Activated T-helper 1 cell treated with anti-CD3 and anti-CD28 coated beads, Interleukin-12 subunit alpha, Interleukin-12 subunit beta, Interleukin-2, Interleukin-4 antibody, amounts not matched to agents 30 ng/mL and 10 ng/mL and 1 ng/mL, durations not matched to agents 14 hours and 24 hours and 36 hours (primary cell): ENCODE measurements at regions not wholly inside any gene's neighbourhood (a gene's known extent, or its start where the extent isn't known, plus 50 kb on each side); places are given as distances from the start of the nearest gene placed in this dataset.

ENCODE experiments used
- DNase-seq: peaks from one replicate; pipeline ENCODE4 v3.0.0; 2021; ENCODE audit warnings: low spot score
- H3K27ac Mint-ChIP-seq: one replicate; pipeline ENCODE4 v1.8.0; 2021; ENCODE audit warnings: mild to moderate bottlenecking, mixed read lengths
- H3K27me3 Mint-ChIP-seq: one replicate; pipeline ENCODE4 v1.8.0; 2022; ENCODE audit warnings: mild to moderate bottlenecking, moderate library complexity, mixed read lengths; ENCODE audit not compliant: insufficient read depth
- H3K36me3 Mint-ChIP-seq: one replicate; pipeline ENCODE4 v1.8.0; 2021; ENCODE audit warnings: low read depth, mixed read lengths
- H3K4me1 Mint-ChIP-seq: one replicate; pipeline ENCODE4 v1.8.0; 2021; ENCODE audit warnings: low read depth, mixed read lengths
- H3K4me3 Mint-ChIP-seq: one replicate; pipeline ENCODE4 v1.8.0; 2021; ENCODE audit warnings: mild to moderate bottlenecking, moderate library complexity, mixed read lengths
- H3K9me3 Mint-ChIP-seq: one replicate; pipeline ENCODE4 v1.8.0; 2021; ENCODE audit warnings: mixed read lengths
- intact Hi-C: fragments of 100-400 bp; cut with micrococcal nuclease; formaldehyde crosslinking; loops from one replicate; pipeline ENCODE4 v1.15.1; 2024

DNA sequence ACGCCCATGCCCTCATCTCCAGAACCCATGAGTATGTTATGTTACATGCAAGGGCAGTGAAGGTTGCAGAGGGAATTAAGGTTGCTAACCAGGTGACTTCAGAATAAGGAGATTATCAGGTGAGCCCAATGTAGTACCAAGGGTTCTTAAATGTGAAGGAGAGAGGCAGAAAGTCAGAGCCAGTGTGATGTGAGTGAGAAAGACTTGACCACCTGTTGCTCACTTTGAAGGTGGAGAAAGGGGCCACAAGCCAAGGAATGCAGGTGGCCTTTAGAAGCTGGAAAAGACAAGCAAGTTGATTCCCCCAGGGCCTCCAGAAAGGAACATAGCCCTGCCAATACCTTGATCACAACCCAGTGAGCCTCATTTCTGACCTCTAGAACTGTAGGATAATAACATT, 84.7 kb upstream of the CLDN14 start:
- intact Hi-C loops = no loop called here
- H3K27ac Mint-ChIP-seq = no peak overlapping the region
- no peaks in the 10 kb centered on the region for H3K9me3 Mint-ChIP-seq
- no peak for DNase-seq
- H3K27me3 Mint-ChIP-seq = peaks cover 3% of the 10 kb centered on the region
- no peak overlapping the region for H3K4me3 Mint-ChIP-seq
- H3K36me3 Mint-ChIP-seq = no peaks in the 10 kb centered on the region
- no peaks in the 10 kb centered on the region for H3K4me1 Mint-ChIP-seq

DNA sequence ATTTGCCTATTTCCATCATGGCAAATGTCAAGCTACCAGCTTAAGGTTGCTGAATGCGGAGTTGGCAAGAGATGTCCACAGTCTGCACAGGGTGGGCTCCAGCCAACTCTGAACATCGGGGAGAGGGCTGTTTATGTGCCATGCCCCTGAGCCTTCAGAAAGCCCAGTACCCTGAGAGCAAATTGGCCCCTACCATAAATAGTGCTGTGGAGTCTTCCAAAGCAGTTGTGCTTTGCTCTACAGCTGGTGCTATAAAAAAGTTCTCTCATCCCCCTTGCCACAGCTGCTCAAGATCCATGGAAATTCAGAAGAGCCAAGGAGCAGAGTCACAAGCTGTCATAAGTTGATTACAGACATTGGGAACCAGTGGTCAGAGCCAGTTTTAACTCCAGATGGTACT, 85.6 kb upstream of the CLDN14 start:
- no peaks in the 10 kb centered on the region for H3K36me3 Mint-ChIP-seq
- H3K9me3 Mint-ChIP-seq = no peaks in the 10 kb centered on the region
- intact Hi-C loops = no loop called here
- H3K27ac Mint-ChIP-seq = no peak overlapping the region
- H3K4me3 Mint-ChIP-seq = no peak overlapping the region
- no peaks in the 10 kb centered on the region for H3K4me1 Mint-ChIP-seq
- DNase-seq = no peak
- H3K27me3 Mint-ChIP-seq = peaks cover 7% of the 10 kb centered on the region

DNA sequence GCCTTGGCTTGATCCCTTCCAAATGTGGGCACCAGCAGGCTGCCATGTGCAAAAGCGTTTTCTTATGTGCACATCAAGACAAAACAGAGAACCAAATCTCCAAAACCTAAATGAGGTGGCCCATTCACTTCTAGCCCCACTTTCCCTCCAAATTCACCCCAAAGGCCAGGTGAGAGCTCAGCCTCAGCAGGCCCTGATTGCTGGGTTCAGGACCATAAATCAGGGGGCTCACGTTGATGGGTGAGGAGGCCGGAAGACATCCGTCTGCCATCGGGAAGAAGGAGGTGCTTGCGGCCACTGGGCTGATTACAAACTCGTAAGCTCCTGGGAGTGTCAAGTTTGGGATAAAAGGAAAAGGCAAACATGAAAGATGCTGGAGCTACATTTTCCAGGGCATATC, 86.7 kb upstream of the CLDN14 start:
- H3K27ac Mint-ChIP-seq = no peak overlapping the region

DNA sequence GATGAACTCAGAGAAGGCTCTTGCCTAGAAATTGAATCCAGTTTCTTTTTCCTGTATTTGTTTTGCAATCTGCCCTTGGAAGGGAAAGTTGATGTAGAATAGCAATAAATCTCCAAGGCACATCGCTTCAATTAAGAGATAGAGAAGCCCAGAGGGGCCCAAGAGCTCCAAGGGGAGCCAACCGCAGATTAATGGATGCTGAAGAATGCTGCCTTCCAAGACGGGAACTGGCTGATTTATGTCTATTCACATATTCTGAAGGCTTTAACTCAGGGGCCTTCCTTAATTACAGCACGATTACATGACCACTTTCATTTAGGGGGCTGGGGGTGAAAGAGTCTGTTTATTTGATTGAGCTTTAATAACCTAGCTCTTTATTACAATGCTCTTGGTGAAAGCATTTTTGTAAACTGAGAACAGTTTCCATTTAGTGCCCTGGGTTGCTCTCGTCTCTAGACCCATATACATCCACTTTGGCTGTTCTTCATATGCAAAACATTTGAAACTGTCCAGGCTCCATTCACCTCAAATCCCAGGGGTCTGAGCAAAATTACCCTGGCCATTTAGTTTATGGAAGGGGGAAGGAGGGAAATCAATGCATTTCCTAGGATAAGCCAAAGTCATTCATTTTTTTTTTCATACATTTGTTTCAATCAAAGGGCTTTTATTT, 87.4 kb upstream of the CLDN14 start:
- Mint-ChIP-seq H3K4me1 (no peaks in the 10 kb centered on the region), H3K36me3 (no peaks in the 10 kb centered on the region), H3K27ac (no peak overlapping the region), H3K4me3 (no peak overlapping the region), H3K9me3 (no peaks in the 10 kb centered on the region), H3K27me3 (peaks cover 4% of the 10 kb centered on the region)
- no peak for DNase-seq
- intact Hi-C loops = no loop called here

More for the DNA sequence above, 86.7 kb upstream of the CLDN14 start:
- Mint-ChIP-seq H3K36me3 (no peaks in the 10 kb centered on the region), H3K4me3 (no peak overlapping the region), H3K9me3 (no peaks in the 10 kb centered on the region), H3K4me1 (no peaks in the 10 kb centered on the region), H3K27me3 (peaks cover 5% of the 10 kb centered on the region)
- no peak for DNase-seq
- intact Hi-C loops = no loop called here

DNA sequence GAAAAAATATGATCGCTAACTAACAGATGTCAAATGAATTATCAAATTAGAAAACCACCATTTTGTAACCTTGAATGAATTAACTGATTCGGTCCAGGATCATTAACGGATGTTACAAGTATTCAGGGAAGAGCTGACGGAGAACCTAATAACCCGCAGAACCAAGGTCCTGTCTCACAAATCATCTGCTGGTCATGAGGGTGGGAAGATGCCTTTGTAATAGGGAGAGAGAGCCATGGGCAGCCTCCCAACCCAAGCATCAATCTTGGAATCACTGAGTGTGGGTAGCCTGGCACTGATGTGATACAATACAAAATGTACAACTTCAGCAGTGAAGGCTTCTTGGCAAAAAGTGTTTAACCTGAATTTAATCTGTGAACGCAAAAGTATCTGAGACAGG, 89.6 kb upstream of the CLDN14 start:
- H3K4me1 Mint-ChIP-seq = no peaks in the 10 kb centered on the region
- intact Hi-C loops = no loop called here
- DNase-seq = no peak
- no peak overlapping the region for H3K27ac Mint-ChIP-seq
- H3K9me3 Mint-ChIP-seq = no peaks in the 10 kb centered on the region
- H3K27me3 Mint-ChIP-seq = peaks cover 4% of the 10 kb centered on the region
- no peak overlapping the region for H3K4me3 Mint-ChIP-seq
- no peaks in the 10 kb centered on the region for H3K36me3 Mint-ChIP-seq

DNA sequence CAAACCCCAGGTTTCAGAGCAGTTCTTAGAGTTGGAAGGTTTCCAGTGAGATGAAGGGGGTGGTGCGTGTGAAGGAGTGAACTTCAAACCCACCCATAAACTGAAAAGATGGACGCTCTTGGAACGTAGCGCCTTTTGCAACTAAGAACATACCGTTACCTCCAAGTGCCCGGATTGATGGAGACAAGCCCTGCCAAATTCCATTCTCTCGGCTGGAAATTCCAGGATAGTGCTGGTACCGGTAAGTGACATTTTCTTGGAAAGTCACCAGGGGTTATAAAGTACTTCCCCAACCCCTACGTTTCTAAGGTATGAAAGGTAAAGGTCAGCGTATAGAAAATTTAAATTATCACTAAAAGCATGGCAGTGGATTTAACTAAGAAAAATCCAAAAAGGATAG, 91.6 kb upstream of the CLDN14 start:
- no peak for DNase-seq
- H3K4me3 Mint-ChIP-seq = no peak overlapping the region
- intact Hi-C loops = no loop called here
- no peak overlapping the region for H3K27ac Mint-ChIP-seq
- no peaks in the 10 kb centered on the region for H3K4me1 Mint-ChIP-seq
- no peaks in the 10 kb centered on the region for H3K36me3 Mint-ChIP-seq
- H3K27me3 Mint-ChIP-seq = peaks cover 12% of the 10 kb centered on the region
- no peaks in the 10 kb centered on the region for H3K9me3 Mint-ChIP-seq

DNA sequence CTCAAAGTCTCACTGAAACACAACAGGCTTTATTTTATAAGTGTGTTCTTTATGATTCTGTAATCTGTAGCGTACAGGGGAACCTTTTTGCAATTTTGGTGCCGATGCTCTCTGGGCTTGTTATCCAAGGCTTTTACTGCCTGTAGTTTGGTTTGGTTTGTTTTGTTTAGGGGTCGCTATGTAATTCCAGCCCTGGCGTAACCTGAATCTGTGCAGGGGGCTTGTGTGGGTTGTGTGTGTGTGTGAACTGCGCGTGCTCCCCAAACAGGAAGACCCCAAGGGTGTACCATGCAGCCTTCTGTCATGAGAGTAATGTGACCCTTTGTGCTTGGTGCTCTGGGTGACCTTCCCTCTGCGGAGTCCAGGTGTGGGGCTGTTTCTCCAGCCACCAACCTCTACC, 92.1 kb upstream of the CLDN14 start:
- Mint-ChIP-seq H3K27me3 (peaks cover 12% of the 10 kb centered on the region), H3K27ac (no peak overlapping the region), H3K36me3 (no peaks in the 10 kb centered on the region), H3K9me3 (no peaks in the 10 kb centered on the region), H3K4me1 (peaks cover under 1% of the 10 kb centered on the region), H3K4me3 (no peak overlapping the region)
- intact Hi-C loops = no loop called here
- DNase-seq = no peak

DNA sequence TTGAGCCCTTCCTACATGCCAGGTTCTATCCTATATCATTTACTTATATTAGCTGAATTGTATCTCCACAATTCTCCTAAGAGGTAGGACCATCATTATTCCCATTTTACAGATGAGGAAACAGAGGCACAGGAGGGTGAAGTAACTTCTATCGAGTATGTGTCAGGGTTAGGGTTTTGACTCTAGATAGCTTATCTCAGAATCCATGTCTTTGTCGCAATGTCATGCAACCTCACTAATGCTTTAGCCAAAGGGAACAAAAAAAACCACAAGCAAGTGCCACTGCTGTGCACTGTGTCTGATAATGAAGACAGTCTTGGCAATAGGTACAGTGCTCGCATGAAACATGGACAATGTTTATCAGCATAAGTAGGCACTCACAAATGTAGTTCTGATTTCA, 95.4 kb upstream of the CLDN14 start:
- DNase-seq = no peak
- Mint-ChIP-seq H3K4me3 (no peak overlapping the region), H3K36me3 (no peaks in the 10 kb centered on the region), H3K9me3 (no peaks in the 10 kb centered on the region), H3K4me1 (peaks cover 7% of the 10 kb centered on the region), H3K27ac (no peak overlapping the region), H3K27me3 (peaks cover 9% of the 10 kb centered on the region)
- intact Hi-C loops = no loop called here

DNA sequence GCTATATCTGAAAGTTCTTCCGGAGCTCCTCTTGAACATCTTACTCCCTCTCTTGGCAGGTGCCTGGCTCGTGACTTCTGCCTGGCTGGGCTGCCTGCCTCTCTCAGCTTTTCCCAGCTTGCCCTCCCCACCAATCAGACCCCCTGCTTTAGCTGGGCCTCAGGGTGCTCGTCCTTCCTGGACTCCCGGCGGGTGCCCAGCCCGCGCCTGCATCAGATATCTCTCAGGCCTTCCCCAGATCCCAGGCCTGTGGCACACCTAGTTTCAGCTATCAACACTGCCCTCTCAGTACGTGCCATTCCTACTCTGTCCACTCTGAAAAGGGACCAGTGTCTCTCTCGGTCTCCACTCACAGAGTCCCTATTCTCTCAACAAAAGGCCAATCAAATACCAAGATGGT, 96.5 kb upstream of the CLDN14 start:
- no peaks in the 10 kb centered on the region for H3K36me3 Mint-ChIP-seq
- no peak overlapping the region for H3K4me3 Mint-ChIP-seq
- no peak overlapping the region for H3K27ac Mint-ChIP-seq
- no peak for DNase-seq
- H3K27me3 Mint-ChIP-seq = peaks cover 8% of the 10 kb centered on the region
- H3K9me3 Mint-ChIP-seq = no peaks in the 10 kb centered on the region
- peaks cover 7% of the 10 kb centered on the region for H3K4me1 Mint-ChIP-seq
- intact Hi-C loops = no loop called here

DNA sequence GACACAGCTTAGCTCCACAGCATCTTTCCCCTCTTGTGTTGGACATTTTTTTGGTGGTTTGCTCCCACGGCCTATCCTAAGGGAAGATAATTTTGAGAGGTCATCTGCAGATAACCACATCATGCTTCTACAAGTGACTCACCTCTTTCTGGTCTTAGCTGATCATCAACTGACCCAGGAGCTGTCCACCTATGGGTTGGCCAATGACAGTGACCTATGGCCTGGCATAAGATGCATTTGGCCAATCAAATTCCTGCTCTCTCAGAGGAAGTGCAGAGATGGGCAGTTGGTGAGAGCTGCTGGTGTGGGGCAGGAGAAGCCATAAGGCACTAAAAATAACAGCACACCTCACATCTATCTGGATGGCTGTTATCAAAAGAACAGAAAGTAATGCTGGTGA, 100.0 kb upstream of the CLDN14 start:
- DNase-seq = no peak
- intact Hi-C loops = no loop called here
- Mint-ChIP-seq H3K27ac (no peak overlapping the region), H3K27me3 (peaks cover 5% of the 10 kb centered on the region), H3K4me1 (peaks cover 7% of the 10 kb centered on the region), H3K36me3 (no peaks in the 10 kb centered on the region), H3K4me3 (no peak overlapping the region), H3K9me3 (no peaks in the 10 kb centered on the region)

DNA sequence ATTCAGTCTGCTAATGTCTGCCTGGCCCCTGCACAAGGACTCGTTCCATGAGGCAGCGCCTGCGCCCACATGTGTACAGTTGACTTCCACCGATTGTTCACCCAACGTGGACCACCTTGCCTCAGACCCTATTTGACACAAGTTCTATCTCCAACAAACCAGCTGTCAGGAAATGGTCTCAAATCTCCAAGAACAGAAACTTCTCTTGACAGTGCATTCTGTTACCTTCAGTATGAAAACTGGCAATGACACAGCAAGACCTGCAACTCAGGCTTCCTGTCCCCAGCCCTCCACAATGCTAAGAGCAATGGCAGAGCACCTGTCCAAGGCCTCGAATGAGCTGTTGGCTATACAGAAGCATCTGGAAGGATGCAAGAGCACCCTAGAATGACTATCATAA, 102.3 kb upstream of the CLDN14 start:
- Mint-ChIP-seq H3K4me1 (peaks cover 4% of the 10 kb centered on the region), H3K27ac (no peak overlapping the region), H3K36me3 (no peaks in the 10 kb centered on the region), H3K4me3 (no peak overlapping the region), H3K27me3 (no peaks in the 10 kb centered on the region), H3K9me3 (no peaks in the 10 kb centered on the region)
- no peak for DNase-seq
- intact Hi-C loops = no loop called here

DNA sequence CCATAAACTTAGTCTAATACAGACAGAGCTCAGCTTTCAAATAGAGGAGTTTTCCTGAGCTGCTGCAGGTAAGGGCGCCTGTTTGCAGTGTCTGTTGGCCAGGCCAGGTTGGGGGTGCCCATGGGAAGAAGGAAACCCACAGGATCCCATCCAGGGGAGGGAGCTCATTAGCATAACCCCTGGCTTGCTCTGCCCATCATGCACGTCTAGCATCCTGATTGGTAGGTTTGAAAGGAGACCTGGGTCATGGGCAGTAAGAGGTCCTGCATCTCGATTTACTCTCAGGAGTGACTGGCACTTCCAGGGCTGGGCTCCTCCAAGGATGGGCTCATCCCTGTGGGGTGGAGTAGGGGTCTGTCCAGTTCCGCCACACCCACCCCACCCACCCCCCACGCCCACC, 103.7 kb upstream of the CLDN14 start:
- H3K36me3 Mint-ChIP-seq = no peaks in the 10 kb centered on the region
- H3K4me3 Mint-ChIP-seq = no peak overlapping the region
- H3K27me3 Mint-ChIP-seq = no peaks in the 10 kb centered on the region
- no peak overlapping the region for H3K27ac Mint-ChIP-seq
- H3K9me3 Mint-ChIP-seq = no peaks in the 10 kb centered on the region
- no peaks in the 10 kb centered on the region for H3K4me1 Mint-ChIP-seq
- DNase-seq = no peak
- intact Hi-C loops = no loop called here

DNA sequence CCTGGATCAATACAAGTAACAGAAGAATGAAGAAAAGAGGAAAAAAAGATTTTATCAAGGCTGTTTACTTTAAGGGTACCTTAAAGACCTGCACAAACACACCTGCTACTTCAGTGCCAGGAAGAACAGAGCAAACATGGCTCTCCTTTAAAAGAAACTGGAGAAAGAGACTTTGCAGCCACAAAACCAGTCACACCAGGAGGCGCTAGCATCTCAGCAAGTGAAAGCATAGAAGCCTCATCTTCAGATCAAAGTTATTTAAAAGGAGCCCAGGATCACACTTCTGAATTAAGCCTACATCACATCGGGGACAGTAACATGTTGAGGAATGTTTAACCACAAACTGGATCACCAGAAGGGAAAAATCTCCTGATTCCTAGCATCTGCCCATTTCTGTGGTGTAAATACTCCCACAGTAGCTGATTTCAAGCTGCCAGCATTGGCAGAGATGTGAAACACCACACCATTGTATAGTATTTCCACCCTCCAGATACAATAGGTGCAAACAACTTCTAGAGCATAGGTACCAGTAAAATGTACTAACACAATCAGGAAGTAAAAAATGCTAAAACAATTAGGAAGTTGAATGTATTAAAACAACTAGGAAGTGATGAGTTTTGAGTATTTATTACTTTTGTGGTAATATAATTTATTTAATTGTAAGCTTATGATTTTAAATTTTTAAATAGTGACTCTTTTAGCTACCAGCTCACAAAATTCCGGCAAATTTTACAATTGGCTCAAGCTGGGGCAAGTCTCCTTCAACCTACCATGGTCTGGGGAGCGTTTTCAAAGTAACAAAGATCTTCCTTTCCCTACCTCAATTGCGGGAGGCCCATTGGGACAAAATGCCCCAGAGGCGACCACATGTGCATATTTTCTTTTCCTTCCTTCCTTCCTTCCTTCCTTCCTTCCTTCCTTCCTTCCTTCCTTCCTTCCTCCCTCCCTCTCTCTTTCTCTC, 105.3 kb upstream of the CLDN14 start:
- Mint-ChIP-seq H3K9me3 (no peaks in the 10 kb centered on the region), H3K27ac (no peak overlapping the region), H3K4me3 (no peak overlapping the region), H3K27me3 (no peaks in the 10 kb centered on the region), H3K4me1 (no peaks in the 10 kb centered on the region), H3K36me3 (no peaks in the 10 kb centered on the region)
- DNase-seq = no peak
- intact Hi-C loops = no loop called here
